NCI-H446 treated with DMSO at 0.1 percent for 48 hours (cell line): ENCODE measurements at regions not wholly inside any gene's neighbourhood (a gene's known extent, or its start where the extent isn't known, plus 50 kb on each side); places are given as distances from the start of the nearest gene placed in this dataset.
"Not testable (repeated sequence)": the region's sequence is repeated elsewhere in the genome, so short reads cannot be mapped to it uniquely, and the experiment has no call there.

Experiments used
- DNase-seq: peaks from one replicate; lab custom pipeline; 2025; lab: John Stamatoyannopoulos, UW

GRCh38 chr1:70554341-70554740 is 143.3 kb downstream of the CTH start:
- DNase-seq = no peak

- no peak for DNase-seq
Observed at GRCh38 chr1:70556541-70556940, 145.5 kb downstream of the CTH start.

GRCh38 chr1:70567167-70567566 is 156.1 kb downstream of the CTH start:
- DNase-seq = no peak

- DNase-seq = no peak
Observed at GRCh38 chr1:70571191-70571590, 160.1 kb downstream of the CTH start.

GRCh38 chr1:70573317-70573843 is 162.3 kb downstream of the CTH start:
- DNase-seq = no peak

- DNase-seq = no peak
Observed at GRCh38 chr1:70581661-70582060, 170.6 kb downstream of the CTH start.

- DNase-seq = no peak
Observed at GRCh38 chr1:70583522-70583921, 172.5 kb downstream of the CTH start.

GRCh38 chr1:70586046-70586445 is 175.0 kb downstream of the CTH start:
- no peak for DNase-seq

GRCh38 chr1:70587872-70588366 is 176.9 kb downstream of the CTH start:
- DNase-seq = no peak

GRCh38 chr1:70593551-70593950 is 182.5 kb downstream of the CTH start:
- DNase-seq = not testable (repeated sequence)

- DNase-seq = no peak
Observed at GRCh38 chr1:70608815-70609214, 197.7 kb downstream of the CTH start.

- DNase-seq = not testable (repeated sequence)
Observed at GRCh38 chr1:70610164-70610563, 199.1 kb downstream of the CTH start.

GRCh38 chr1:70616946-70617345 is 205.9 kb downstream of the CTH start:
- DNase-seq = no peak

- no peak for DNase-seq
Observed at GRCh38 chr1:70617728-70618127, 206.7 kb downstream of the CTH start.

- no peak for DNase-seq
Observed at GRCh38 chr1:70627910-70628309, 216.8 kb downstream of the CTH start.

- DNase-seq = no peak
Observed at GRCh38 chr1:70628973-70629372, 217.9 kb downstream of the CTH start.

- no peak for DNase-seq
Observed at GRCh38 chr1:70633004-70633403, 221.9 kb downstream of the CTH start.

GRCh38 chr1:70635868-70636267 is 224.8 kb downstream of the CTH start:
- DNase-seq = no peak

GRCh38 chr1:70641868-70642267 is 230.8 kb downstream of the CTH start:
- no peak for DNase-seq

GRCh38 chr1:70656361-70656760 is 245.3 kb downstream of the CTH start:
- DNase-seq = no peak

- no peak for DNase-seq
Observed at GRCh38 chr1:70659891-70660290, 248.8 kb downstream of the CTH start.

- no peak for DNase-seq
Observed at GRCh38 chr1:70666381-70667140, 255.5 kb downstream of the CTH start.

- DNase-seq = peak; percentile 25
Observed at GRCh38 chr1:70667494-70668170, 256.6 kb downstream of the CTH start.
